Jurkat, Clone E6-1 (cell line): ENCODE measurements at regions not wholly inside any gene's neighbourhood (a gene's known extent, or its start where the extent isn't known, plus 50 kb on each side); places are given as distances from the start of the nearest gene placed in this dataset.

Source experiments
- DNase-seq: peaks from one replicate; pipeline ENCODE4 v3.0.0-alpha.2; 2011; ENCODE audit warnings: low read depth, low spot score
- H3K4me3 ChIP-seq: 2 replicates; pipeline ENCODE4 v1.5.1; 2011; ENCODE audit warnings: mild to moderate bottlenecking, low read length, control low read depth, moderate library complexity

DNA sequence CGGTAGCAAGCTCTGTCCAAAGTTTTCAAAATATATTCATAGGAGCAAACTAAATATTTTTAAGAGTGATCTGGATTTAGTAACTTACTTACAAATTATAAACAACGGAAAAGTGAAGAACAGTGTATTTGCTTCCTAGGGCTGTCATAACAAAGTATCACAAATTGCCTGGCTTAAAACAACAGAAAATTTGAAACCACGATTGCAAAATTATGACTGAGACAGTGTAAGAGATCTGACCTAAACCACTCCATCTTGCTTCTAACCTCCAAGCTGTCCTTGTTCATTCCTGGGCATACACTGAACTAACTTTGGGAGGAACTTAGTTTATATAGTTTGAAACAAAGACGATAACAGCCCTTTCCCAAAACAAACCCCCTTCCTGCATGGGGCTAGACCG lies 202.0 kb upstream of the CDH6 start:
- no peak overlapping the region for H3K4me3 ChIP-seq
- DNase-seq = no peak

DNA sequence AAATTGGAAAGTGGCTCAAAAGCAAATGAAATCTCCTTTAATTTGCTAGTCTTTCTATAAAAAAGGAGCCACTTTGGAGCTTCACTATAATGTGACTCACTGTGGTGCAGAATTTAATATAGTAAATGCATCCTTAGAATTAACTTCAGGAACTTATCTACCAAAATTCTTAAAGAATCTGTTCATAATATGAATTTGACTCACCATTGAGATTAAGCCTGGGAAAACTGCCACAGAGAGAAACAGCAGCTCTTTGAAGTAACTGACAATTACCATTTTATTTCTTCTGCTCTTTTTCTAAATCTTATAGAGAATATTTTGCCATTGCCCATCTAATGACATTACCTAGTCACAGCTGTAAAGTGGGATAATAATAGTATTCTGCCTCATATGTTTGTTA lies 211.9 kb upstream of the CDH6 start:
- no peak overlapping the region for H3K4me3 ChIP-seq
- DNase-seq = no peak

- no peak overlapping the region for H3K4me3 ChIP-seq
- DNase-seq = no peak
Measured at GRCh38 chr5:30968971-30969370, 224.5 kb upstream of the CDH6 start.

- no peak for DNase-seq
- no peak overlapping the region for H3K4me3 ChIP-seq
Measured at GRCh38 chr5:30960036-30960435, 233.4 kb upstream of the CDH6 start.

DNA sequence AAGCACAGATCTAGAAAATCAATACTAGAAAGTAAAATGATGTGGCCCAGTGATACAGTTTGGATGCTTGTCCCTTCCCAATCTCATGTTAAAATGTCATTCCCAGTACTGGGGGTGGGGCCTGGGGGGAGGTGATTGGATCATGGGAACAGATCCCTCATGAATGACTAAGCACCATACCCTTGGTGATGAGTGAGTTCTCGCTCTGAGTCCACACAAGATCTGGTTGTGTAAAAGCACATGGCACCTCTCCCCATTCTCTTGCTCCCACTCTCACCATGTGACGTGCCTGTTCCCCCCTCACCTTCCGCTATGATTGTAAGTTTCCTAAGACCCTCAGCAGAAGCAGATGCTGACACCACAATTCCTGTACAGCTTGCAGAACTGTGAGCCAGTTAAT lies 234.2 kb upstream of the CDH6 start:
- no peak overlapping the region for H3K4me3 ChIP-seq
- DNase-seq = no peak

DNA sequence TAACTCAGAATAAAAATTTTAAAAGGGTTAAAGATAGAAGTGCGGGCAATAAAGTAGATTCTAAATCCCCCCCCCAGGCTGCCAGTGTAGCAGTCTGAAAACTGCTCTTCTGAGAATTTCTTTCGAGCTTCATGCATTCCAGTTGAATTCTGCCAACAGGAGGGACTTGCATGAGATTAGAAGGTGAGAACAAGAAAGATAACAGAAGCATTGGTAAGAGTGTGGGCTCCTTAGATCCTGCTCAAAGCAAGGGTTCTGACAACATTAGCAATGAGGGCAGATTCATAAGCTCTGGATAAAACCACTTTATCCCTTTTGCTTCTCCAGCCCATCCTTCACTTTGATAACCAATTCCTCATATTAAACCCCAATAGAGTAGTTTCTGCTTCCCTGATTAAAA lies 235.9 kb upstream of the CDH6 start:
- no peak overlapping the region for H3K4me3 ChIP-seq
- DNase-seq = no peak

GRCh38 chr5:30956251-30956650 lies 237.2 kb upstream of the CDH6 start:
- no peak for DNase-seq
- no peak overlapping the region for H3K4me3 ChIP-seq

DNA sequence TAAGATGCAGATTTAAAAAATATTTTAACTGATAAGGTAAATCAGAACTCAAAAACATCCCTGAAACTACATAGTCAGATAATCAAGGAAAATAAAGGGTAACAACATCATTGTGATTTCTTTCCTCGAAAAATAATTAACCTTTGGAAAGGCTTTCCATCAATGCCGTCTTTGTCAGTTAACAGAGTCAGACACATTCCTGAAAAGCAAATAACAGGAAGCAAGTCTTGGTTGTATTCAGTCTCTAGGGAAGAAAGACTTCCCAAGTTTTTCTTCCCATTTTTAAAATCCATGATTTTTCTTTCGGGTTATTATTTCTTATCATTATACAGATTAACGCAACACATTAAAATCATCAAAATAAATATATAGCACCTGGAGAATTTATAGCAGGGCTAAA lies 256.4 kb upstream of the CDH6 start:
- no peak for DNase-seq
- no peak overlapping the region for H3K4me3 ChIP-seq

- DNase-seq = no peak
- no peak overlapping the region for H3K4me3 ChIP-seq
Measured at GRCh38 chr5:30933599-30933998, 259.9 kb upstream of the CDH6 start.

DNA sequence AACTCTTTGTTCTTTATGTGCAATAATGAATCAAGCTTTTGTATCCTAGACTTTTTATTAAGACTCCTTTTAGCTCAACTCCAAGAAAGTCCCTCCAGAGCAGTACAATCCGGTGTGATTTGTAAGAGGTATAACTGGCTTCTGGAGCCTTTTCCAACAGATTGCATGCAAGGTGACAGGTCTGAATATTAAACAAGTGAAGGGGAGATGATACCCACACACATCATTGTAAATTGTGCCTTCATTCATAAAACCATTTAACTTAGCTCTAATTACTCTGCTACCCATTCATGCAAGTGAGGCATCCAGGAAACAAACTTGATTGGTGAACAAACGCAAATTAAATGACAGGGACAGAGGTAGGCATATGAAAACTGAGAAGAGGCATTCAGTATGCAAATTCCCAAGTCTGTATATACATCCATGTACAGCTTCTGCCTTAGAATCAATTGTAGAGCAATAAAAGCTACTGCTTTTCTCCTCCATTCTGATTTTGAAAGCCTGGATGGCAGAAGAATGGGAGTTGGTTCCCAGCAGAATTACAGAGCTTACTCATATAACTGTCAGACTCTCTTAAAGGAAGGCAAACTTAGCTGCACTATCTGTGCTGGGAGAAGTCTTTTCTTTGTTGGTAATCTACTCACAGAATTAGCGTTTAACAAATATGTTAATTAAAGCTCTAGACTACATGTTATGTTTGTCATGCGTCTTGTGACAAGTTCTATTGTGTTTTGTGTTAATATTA lies 261.0 kb upstream of the CDH6 start:
- no peak overlapping the region for H3K4me3 ChIP-seq
- no peak for DNase-seq

- DNase-seq = no peak
- H3K4me3 ChIP-seq = no peak overlapping the region
Measured at GRCh38 chr5:30930736-30931135, 262.8 kb upstream of the CDH6 start.

DNA sequence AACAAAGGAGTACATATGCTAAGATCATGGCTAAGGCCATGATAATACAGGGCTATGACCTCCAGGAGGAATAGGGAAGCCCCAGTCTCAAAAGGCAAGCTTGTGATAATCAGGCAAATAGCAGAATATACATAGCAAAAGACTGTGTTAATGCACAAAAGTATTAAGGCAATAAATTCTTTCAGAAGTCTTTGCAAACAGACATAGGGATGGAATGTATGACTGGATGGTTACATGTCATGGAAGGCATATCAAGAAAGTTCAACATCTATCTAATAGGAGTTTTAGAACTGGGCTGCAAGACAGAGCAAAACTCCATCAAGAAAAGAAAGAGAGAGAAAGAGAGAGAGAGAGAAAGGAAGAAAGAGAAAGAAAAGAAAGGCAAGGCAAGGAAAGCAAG lies 264.5 kb upstream of the CDH6 start:
- no peak for DNase-seq
- no peak overlapping the region for H3K4me3 ChIP-seq

GRCh38 chr5:30926218-30926617 lies 267.3 kb upstream of the CDH6 start:
- no peak overlapping the region for H3K4me3 ChIP-seq
- DNase-seq = no peak

DNA sequence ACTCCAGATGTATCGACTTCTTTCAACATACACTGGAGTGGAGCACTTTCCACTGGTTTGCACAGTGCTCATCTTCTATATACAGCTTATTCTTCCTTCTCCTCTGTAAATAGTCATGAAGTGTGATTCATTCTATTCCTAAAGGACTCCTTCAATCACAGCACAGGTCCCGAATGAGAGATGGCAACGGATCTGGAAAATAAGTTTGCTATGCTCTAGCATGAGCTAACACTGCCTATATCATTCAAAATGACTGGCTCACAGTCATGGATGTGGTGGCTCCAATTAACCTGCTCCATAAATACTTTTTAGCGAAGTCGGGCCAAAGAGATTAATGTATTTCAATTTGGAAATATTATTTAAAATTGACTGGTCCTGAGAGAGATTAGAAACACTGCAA lies 272.1 kb upstream of the CDH6 start:
- DNase-seq = no peak
- H3K4me3 ChIP-seq = no peak overlapping the region

GRCh38 chr5:30918171-30918570 lies 275.3 kb upstream of the CDH6 start:
- no peak for DNase-seq
- H3K4me3 ChIP-seq = no peak overlapping the region

- no peak overlapping the region for H3K4me3 ChIP-seq
- no peak for DNase-seq
Measured at GRCh38 chr5:30908356-30908755, 285.1 kb upstream of the CDH6 start.

DNA sequence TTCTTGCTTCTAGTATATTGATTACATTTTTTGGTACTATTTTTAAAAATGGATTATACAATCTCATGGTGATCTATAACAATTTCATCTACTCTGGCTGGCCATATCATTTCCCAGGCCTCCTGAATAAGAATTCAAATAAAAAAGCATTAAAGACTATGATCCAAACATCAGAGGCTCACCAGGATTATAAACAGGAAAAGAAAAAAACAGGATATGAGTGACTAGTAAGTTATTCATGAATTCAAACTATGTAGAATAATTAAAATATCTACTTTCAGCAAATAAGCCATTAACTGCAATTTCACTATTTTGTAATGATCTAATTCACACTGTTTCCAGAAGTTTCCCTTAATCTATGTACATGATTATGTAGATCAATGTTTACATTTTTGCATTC lies 293.1 kb upstream of the CDH6 start:
- DNase-seq = no peak
- no peak overlapping the region for H3K4me3 ChIP-seq

GRCh38 chr5:30894811-30895210 lies 298.7 kb upstream of the CDH6 start:
- DNase-seq = no peak
- no peak overlapping the region for H3K4me3 ChIP-seq

DNA sequence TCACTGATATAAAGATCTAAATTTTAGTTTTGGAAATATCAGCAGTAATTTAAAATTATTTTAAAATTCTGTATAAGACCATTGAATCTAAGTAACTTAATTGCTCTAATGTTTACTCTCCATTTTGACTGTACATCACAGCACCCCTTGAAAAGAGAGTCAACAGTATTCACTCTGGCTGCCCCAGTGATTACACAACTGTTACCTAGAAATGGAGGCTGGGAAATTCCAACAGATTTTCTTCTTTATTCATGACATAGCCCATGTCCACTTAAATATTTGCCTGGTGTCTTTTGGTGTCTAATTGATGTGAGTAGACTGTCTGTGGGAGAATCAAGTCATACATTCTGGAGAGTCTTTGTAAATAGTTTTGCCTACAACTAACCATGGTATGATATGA lies 301.8 kb upstream of the CDH6 start:
- no peak overlapping the region for H3K4me3 ChIP-seq

DNA sequence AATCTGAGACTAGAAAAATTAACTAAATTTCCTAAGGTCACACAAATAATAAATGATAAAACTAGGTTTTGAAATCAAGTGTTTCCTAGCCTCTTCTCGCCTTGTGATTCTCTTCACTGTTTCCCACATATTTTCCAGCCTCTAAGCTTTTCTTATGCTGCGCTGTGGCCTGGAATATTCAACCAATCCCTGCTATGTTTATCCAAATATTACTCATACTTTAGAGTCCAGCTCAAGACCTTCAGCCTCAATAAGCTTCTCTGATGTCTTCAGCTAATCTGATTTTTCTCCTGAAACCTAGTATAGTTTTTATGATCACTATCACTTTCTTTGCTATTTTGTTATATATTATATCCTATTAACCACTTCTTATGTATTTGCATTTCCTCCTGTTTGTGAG lies 303.1 kb upstream of the CDH6 start:
- no peak for DNase-seq
- no peak overlapping the region for H3K4me3 ChIP-seq

More for the DNA sequence above, 301.8 kb upstream of the CDH6 start:
- no peak for DNase-seq

GRCh38 chr5:30880514-30880913 lies 313.0 kb upstream of the CDH6 start:
- H3K4me3 ChIP-seq = no peak overlapping the region
- DNase-seq = no peak

GRCh38 chr5:30879887-30880286 lies 313.6 kb upstream of the CDH6 start:
- no peak for DNase-seq
- no peak overlapping the region for H3K4me3 ChIP-seq
